HG03432 (cell line): ENCODE measurements at regions not wholly inside any gene's neighbourhood (a gene's known extent, or its start where the extent isn't known, plus 50 kb on each side); places are given as distances from the start of the nearest gene placed in this dataset.

Experiments used
- ATAC-seq: cut with Tn5 transposase; IDR thresholded peaks from one replicate; pipeline ENCODE4 v1.9.1; 2021; ENCODE audit warnings: mild to moderate bottlenecking, moderate library complexity; ENCODE audit not compliant: unreplicated experiment

GRCh38 chr13:26989957-26990713, 181.5 kb downstream of the USP12 start:
- ATAC-seq: no peak

DNA sequence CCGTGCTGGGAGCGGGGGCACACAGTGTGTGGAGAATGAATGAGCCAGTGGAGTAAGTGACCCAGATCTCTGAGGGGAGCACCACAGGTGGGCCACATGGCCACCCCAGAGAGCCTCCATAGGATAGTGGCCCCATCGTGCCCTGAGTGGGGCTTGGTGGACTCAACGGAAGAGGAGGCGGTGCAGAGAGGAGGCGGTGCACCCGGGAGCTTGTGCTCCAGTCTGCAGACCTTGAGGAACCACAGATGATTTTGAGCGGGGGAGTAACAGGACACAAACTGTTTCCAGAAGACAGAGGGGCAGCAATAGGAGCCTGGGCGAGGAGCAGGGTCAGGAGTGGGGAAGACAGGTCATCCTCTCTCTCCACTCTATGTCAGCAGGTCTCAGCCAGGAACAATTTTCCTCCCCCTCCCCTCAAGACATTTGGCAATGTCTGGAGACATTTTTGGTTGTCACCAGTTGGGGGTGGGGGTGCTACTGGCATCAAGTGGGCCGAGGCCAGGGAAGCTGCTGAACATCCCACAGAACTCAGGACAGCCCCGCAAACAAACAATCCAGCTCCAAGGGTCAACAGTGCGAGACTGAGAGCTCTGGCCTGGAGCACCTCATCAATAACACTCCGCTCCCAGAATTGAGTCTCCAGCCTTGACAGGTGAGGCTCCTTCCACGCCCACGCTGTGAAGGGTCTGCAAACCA, 182.2 kb downstream of the USP12 start:
- ATAC-seq: no peak

DNA sequence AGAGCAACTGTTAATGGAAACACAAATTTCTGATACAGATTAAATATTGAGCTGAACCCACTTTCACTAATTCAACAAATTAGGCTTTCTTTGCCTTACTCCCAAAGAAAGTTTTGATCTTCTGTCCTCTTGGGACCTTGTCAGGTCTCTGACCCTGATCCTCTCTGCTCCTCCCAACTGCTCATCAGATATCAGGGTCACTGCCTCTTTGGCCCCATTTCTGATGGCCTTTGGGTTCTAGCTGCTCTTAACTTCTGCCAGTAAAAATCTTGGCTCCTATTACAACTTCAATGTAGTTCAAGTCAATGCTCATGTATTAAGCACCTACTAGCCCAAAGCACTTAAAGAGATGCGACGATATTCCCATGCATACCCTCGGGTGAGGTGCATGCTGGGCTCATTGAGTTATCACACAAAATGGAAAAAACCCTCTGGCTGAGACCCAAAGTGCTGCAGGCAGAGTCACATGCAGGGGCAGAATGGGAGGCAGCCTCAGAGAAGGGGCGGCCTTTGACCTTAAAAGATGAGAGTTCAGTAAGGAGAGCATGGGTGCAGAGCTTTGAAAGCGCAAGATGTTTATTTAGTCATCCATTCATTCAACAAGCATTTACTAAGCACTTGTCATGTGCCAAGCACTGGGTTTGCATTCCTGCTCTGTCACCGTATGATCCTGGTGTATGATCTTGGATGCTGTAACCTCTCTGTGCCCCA, 183.4 kb downstream of the USP12 start:
- ATAC-seq: no peak

GRCh38 chr13:26987486-26988013, 184.1 kb downstream of the USP12 start:
- ATAC-seq: no peak

GRCh38 chr13:26985285-26985878, 186.2 kb downstream of the USP12 start:
- peak; percentile 67 for ATAC-seq

DNA sequence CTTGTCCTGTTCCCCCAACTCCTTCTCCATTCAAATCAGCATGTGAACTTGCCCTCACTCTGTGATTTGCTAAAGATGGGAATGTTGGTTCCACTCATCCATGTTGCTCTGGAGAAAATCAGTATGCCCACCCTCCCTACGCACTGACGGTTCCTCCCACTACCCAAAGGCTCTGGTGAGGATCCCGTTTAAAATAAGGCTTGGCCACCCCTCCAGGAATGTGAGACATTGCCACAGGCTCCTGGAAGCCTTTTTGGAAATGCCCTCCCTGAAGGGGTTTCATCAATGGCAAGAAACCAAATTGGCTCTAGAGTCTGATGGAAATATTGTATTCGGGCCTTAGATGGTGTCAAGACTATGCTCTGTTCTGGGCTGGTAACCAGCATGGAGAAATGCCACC, 187.3 kb downstream of the USP12 start:
- ATAC-seq: no peak

GRCh38 chr13:26983543-26984320, 187.9 kb downstream of the USP12 start:
- no peak for ATAC-seq

- no peak for ATAC-seq
These were observed 191.2 kb downstream of the USP12 start for GRCh38 chr13:26980099-26981031.

- no peak for ATAC-seq
These were observed 192.3 kb downstream of the USP12 start for GRCh38 chr13:26979334-26979733.

- ATAC-seq: no peak
These were observed 193.3 kb downstream of the USP12 start for GRCh38 chr13:26978081-26978860.

DNA sequence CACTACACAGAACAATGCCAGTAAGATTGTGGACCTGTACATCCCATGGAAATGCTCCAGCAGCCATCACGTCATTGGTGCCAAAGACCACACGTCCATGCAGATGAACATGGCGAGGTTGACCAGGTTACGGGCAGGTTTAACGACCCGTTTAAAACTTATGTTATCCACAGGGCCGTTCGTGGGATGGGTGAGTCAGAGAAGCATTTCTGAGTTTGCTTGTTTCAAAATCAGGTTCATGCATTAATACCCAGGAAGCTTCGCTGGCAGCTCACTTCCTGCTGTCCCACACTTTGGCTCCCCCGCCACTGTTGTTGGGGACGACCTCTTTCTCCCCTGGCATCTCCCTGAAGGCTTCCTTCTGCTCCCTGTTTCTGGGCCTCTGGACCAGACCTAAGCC, 194.1 kb downstream of the USP12 start:
- no peak for ATAC-seq

- ATAC-seq: no peak
These were observed 195.3 kb downstream of the USP12 start for GRCh38 chr13:26976313-26976712.

DNA sequence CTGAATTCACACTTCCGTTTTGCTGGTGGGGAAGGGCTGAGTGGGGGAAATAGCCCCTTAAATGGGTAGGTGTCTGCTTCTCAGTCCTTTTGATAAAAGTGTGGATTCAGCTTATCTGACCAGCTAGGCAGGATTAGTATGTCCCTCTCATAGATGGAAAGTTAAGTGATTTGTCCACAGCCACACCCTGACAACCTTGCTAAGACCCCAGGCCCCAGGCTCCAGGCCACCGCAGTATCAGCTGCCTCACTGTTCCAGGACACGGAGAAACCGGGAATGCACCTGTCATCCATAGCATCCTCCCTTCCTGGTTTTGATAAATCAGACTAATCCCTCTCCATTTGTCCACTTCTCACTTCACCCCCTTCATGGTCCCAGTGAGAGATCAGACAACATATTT, 197.7 kb downstream of the USP12 start:
- no peak for ATAC-seq

GRCh38 chr13:26973295-26973694, 198.3 kb downstream of the USP12 start:
- ATAC-seq: no peak

GRCh38 chr13:26971990-26972887, 199.4 kb downstream of the USP12 start:
- no peak for ATAC-seq

DNA sequence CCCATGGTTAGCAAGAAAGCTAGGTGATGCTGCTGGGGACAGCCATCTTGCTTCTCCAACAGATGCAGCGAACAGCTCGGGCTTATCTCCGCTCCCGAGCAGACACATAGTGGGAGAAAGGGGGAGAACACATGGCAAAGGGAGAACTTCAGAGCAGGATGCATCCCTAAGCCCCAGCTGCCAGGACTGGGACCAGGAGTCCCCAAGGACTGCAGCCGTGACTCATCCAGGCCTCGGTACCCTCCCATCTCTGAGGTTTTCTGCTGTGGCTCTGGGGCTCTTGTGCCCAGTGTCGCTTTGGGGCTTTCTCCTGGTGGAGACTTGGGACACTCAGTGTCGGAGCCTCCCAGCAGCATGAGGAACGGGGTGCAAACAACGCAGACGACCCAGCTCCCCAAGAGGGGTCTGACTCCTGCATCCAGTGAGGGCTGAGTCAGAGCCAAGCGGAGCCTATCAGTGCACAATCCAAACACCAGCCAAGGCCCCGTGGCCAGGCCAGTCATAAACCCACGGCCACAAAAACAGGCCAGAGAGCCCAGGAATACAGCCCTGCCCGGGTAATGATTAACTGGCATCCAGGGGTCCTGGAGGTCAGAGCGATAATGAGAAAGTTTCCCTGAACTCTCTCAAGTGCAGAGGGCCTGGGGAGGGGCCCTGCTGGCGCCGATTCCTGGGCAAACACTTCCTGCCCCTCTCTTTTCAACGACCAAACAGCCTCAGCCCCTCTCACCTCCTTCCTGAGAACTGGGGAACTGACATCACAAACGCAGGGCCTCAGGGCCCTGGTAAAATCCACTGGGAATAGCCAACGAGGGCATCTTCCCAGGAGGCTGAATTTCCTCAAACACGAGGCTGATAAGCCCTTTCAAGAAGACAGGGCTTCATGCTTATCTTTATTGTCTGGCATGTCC, 202.9 kb downstream of the USP12 start:
- no peak for ATAC-seq
